HCT116 (cell line): ENCODE measurements at regions not wholly inside any gene's neighbourhood (a gene's known extent, or its start where the extent isn't known, plus 50 kb on each side); places are given as distances from the start of the nearest gene placed in this dataset.

Source experiments
- CTCF ChIP-seq, 3 experiments: fragments of 200-600 bp in 1 of 3; sonication (generic) in 1 of 3; IDR thresholded peaks in 2 of 3; conservative IDR thresholded peaks in 1 of 3; 2 replicates each; pipeline ENCODE4 v1.5.1; 2012 to 2017; ENCODE audit warnings: low read depth in 2 of 3, low read length in 2 of 3, antibody characterized with exemption in 1 of 3, borderline replicate concordance in 1 of 3, control low read depth in 1 of 3, mild to moderate bottlenecking in 1 of 3, mixed read lengths in 1 of 3, mixed run types in 1 of 3, moderate library complexity in 1 of 3; ENCODE audit not compliant: insufficient read depth in 1 of 3
- EGR1 ChIP-seq: IDR thresholded peaks from 2 replicates; pipeline ENCODE4 v1.6.1; 2012; ENCODE audit warnings: low read depth
- EZH2 ChIP-seq: fragments of 200-600 bp; sonication (generic); IDR thresholded peaks from 2 replicates; pipeline ENCODE4 v1.6.1; 2017; ENCODE audit warnings: antibody characterized with exemption, mixed run types
- EZH2phosphoT487 ChIP-seq: fragments of 200-600 bp; IDR thresholded peaks from 2 replicates; pipeline ENCODE4 v1.6.1; 2018; ENCODE audit warnings: antibody characterized with exemption, borderline replicate concordance
- POLR2A ChIP-seq: IDR thresholded peaks from 2 replicates; pipeline ENCODE4 v1.7.0; 2011; ENCODE audit warnings: borderline replicate concordance; ENCODE audit not compliant: insufficient read depth, insufficient read length; ENCODE audit errors: extremely low read depth
- POLR2AphosphoS5 ChIP-seq: IDR thresholded peaks from 2 replicates; pipeline ENCODE4 v1.6.1; 2011; ENCODE audit warnings: mild to moderate bottlenecking, low read depth, low read length, moderate library complexity
- RAD21 ChIP-seq: IDR thresholded peaks from 2 replicates; pipeline ENCODE4 v1.6.1; 2012; ENCODE audit warnings: low read depth, mild to moderate bottlenecking
- REST ChIP-seq: IDR thresholded peaks from 2 replicates; pipeline ENCODE4 v1.6.1; 2012; ENCODE audit warnings: low read depth
- SIN3A ChIP-seq: IDR thresholded peaks from 2 replicates; pipeline ENCODE4 v1.6.1; 2012; ENCODE audit warnings: low read depth
- SP1 ChIP-seq: IDR thresholded peaks from 2 replicates; pipeline ENCODE4 v1.6.1; 2012; ENCODE audit warnings: low read depth
- ZFX ChIP-seq: fragments of 450-650 bp; IDR thresholded peaks from 2 replicates; pipeline ENCODE4 v1.6.1; 2017

- TF ChIP-seq POLR2A: no peak
- no peak for TF ChIP-seq POLR2AphosphoS5
- TF ChIP-seq RAD21: no peak
- no peak for TF ChIP-seq EZH2phosphoT487
- TF ChIP-seq SIN3A: no peak
- TF ChIP-seq ZFX: no peak
- no peak for TF ChIP-seq CTCF (IDR thresholded peaks at IDR 0.05 in 2 of 3, conservative IDR thresholded peaks at IDR 0.05 in 1 of 3; ENCODE audit: borderline replicate concordance in 1 of 3, insufficient read depth in 1 of 3, low read depth in 2 of 3, low read length in 2 of 3)
- TF ChIP-seq REST: no peak
- no peak for TF ChIP-seq EZH2
- no peak for TF ChIP-seq SP1
- TF ChIP-seq EGR1: no peak
Measured at GRCh38 chr18:76263046-76264005, 231.7 kb downstream of the ZNF516 start.
